HUES48 (cell line): ENCODE measurements at regions not wholly inside any gene's neighbourhood (a gene's known extent, or its start where the extent isn't known, plus 50 kb on each side); places are given as distances from the start of the nearest gene placed in this dataset.

ENCODE experiments used
- H3K27ac ChIP-seq: one replicate; pipeline ENCODE4 v1.7.0; 2013; ENCODE audit warnings: low read depth, low read length, inconsistent platforms
- H3K27me3 ChIP-seq: 2 replicates; pipeline ENCODE4 v1.6.1; 2013; ENCODE audit warnings: mild to moderate bottlenecking, low read length; ENCODE audit not compliant: control insufficient read depth, insufficient read depth
- H3K36me3 ChIP-seq: 2 replicates; pipeline ENCODE4 v1.6.1; 2013; ENCODE audit warnings: low read length; ENCODE audit not compliant: control insufficient read depth, insufficient read depth
- H3K4me1 ChIP-seq: 2 replicates; pipeline ENCODE4 v1.6.1; 2013; ENCODE audit warnings: mild to moderate bottlenecking, low read length; ENCODE audit not compliant: control insufficient read depth, insufficient read depth
- H3K4me3 ChIP-seq: 2 replicates; pipeline ENCODE4 v1.5.1; 2013; ENCODE audit warnings: mild to moderate bottlenecking, low read depth, low read length
- H3K9ac ChIP-seq: 2 replicates; pipeline ENCODE4 v1.6.1; 2013; ENCODE audit warnings: mild to moderate bottlenecking, low read depth, low read length, moderate library complexity
- H3K9me3 ChIP-seq: 2 replicates; pipeline ENCODE4 v1.6.1; 2013; ENCODE audit warnings: low read length; ENCODE audit not compliant: control insufficient read depth, insufficient read depth

GRCh38 chr10:43855667-43856210 lies 207.1 kb upstream of the ZNF32 start:
- no peak overlapping the region for H3K4me3 ChIP-seq
- no peaks in the 10 kb centered on the region for H3K9me3 ChIP-seq
- no peak overlapping the region for H3K9ac ChIP-seq
- no peaks in the 10 kb centered on the region for H3K27me3 ChIP-seq
- H3K36me3 ChIP-seq: no peaks in the 10 kb centered on the region
- no peaks in the 10 kb centered on the region for H3K4me1 ChIP-seq
- H3K27ac ChIP-seq: no peak overlapping the region

- no peak overlapping the region for H3K4me3 ChIP-seq
- H3K4me1 ChIP-seq: no peaks in the 10 kb centered on the region
- no peaks in the 10 kb centered on the region for H3K9me3 ChIP-seq
- H3K9ac ChIP-seq: no peak overlapping the region
- no peaks in the 10 kb centered on the region for H3K36me3 ChIP-seq
- H3K27me3 ChIP-seq: no peaks in the 10 kb centered on the region
- H3K27ac ChIP-seq: no peak overlapping the region
Measured at GRCh38 chr10:43854007-43854406, 205.3 kb upstream of the ZNF32 start.

- H3K36me3 ChIP-seq: no peaks in the 10 kb centered on the region
- H3K27ac ChIP-seq: no peak overlapping the region
- H3K9me3 ChIP-seq: no peaks in the 10 kb centered on the region
- no peaks in the 10 kb centered on the region for H3K27me3 ChIP-seq
- H3K9ac ChIP-seq: no peak overlapping the region
- no peaks in the 10 kb centered on the region for H3K4me1 ChIP-seq
- H3K4me3 ChIP-seq: no peak overlapping the region
Measured at GRCh38 chr10:43853369-43853768, 204.7 kb upstream of the ZNF32 start.

GRCh38 chr10:43852644-43853214 lies 204.0 kb upstream of the ZNF32 start:
- H3K9me3 ChIP-seq: no peaks in the 10 kb centered on the region
- H3K9ac ChIP-seq: no peak overlapping the region

GRCh38 chr10:43852149-43852548 lies 203.5 kb upstream of the ZNF32 start:
- H3K9ac ChIP-seq: no peak overlapping the region
- no peaks in the 10 kb centered on the region for H3K9me3 ChIP-seq
- H3K27me3 ChIP-seq: no peaks in the 10 kb centered on the region
- no peak overlapping the region for H3K27ac ChIP-seq
- no peaks in the 10 kb centered on the region for H3K4me1 ChIP-seq
- no peak overlapping the region for H3K4me3 ChIP-seq
- H3K36me3 ChIP-seq: no peaks in the 10 kb centered on the region

More at GRCh38 chr10:43852644-43853214, 204.0 kb upstream of the ZNF32 start:
- Histone ChIP-seq H3K4me3 (no peak overlapping the region), H3K4me1 (no peaks in the 10 kb centered on the region), H3K27ac (no peak overlapping the region), H3K27me3 (no peaks in the 10 kb centered on the region), H3K36me3 (no peaks in the 10 kb centered on the region)

GRCh38 chr10:43851030-43851429 lies 202.3 kb upstream of the ZNF32 start:
- no peaks in the 10 kb centered on the region for H3K4me1 ChIP-seq
- H3K9me3 ChIP-seq: no peaks in the 10 kb centered on the region
- H3K4me3 ChIP-seq: no peak overlapping the region
- H3K27ac ChIP-seq: no peak overlapping the region
- no peak overlapping the region for H3K9ac ChIP-seq
- H3K27me3 ChIP-seq: no peaks in the 10 kb centered on the region
- no peaks in the 10 kb centered on the region for H3K36me3 ChIP-seq

GRCh38 chr10:43849551-43849950 lies 200.9 kb upstream of the ZNF32 start:
- Histone ChIP-seq H3K4me3 (no peak overlapping the region), H3K9me3 (no peaks in the 10 kb centered on the region), H3K27me3 (no peaks in the 10 kb centered on the region), H3K27ac (no peak overlapping the region), H3K9ac (no peak overlapping the region), H3K36me3 (no peaks in the 10 kb centered on the region), H3K4me1 (no peaks in the 10 kb centered on the region)

GRCh38 chr10:43846968-43847367 lies 198.3 kb upstream of the ZNF32 start:
- Histone ChIP-seq H3K27ac (no peak overlapping the region), H3K27me3 (no peaks in the 10 kb centered on the region), H3K4me1 (no peaks in the 10 kb centered on the region), H3K9me3 (no peaks in the 10 kb centered on the region), H3K36me3 (no peaks in the 10 kb centered on the region), H3K9ac (no peak overlapping the region), H3K4me3 (no peak overlapping the region)

GRCh38 chr10:43846187-43846680 lies 197.6 kb upstream of the ZNF32 start:
- no peaks in the 10 kb centered on the region for H3K36me3 ChIP-seq
- no peaks in the 10 kb centered on the region for H3K4me1 ChIP-seq
- H3K27me3 ChIP-seq: no peaks in the 10 kb centered on the region
- H3K27ac ChIP-seq: no peak overlapping the region
- H3K9me3 ChIP-seq: no peaks in the 10 kb centered on the region
- no peak overlapping the region for H3K4me3 ChIP-seq
- no peak overlapping the region for H3K9ac ChIP-seq

GRCh38 chr10:43845121-43845520 lies 196.4 kb upstream of the ZNF32 start:
- Histone ChIP-seq H3K9me3 (no peaks in the 10 kb centered on the region), H3K9ac (no peak overlapping the region), H3K27me3 (no peaks in the 10 kb centered on the region), H3K36me3 (no peaks in the 10 kb centered on the region), H3K4me3 (no peak overlapping the region), H3K27ac (no peak overlapping the region), H3K4me1 (no peaks in the 10 kb centered on the region)

GRCh38 chr10:43844221-43844620 lies 195.5 kb upstream of the ZNF32 start:
- H3K27me3 ChIP-seq: no peaks in the 10 kb centered on the region
- H3K4me3 ChIP-seq: no peak overlapping the region
- no peak overlapping the region for H3K27ac ChIP-seq
- H3K36me3 ChIP-seq: no peaks in the 10 kb centered on the region
- no peaks in the 10 kb centered on the region for H3K9me3 ChIP-seq
- no peak overlapping the region for H3K9ac ChIP-seq
- H3K4me1 ChIP-seq: no peaks in the 10 kb centered on the region
